Head of caudate nucleus (tissue), 42 donors: ENCODE measurements at regions not wholly inside any gene's neighbourhood (a gene's known extent, or its start where the extent isn't known, plus 50 kb on each side); places are given as distances from the start of the nearest gene placed in this dataset.

ENCODE experiments used
- DNase-seq, 42 donors: peaks; one replicate each; pipeline versions ENCODE4 v3.0.0 to v3.0.0-alpha.2; 2020 to 2021; ENCODE audit warnings: mixed read lengths in 7 of 42
- intact Hi-C: fragments of 100-400 bp; cut with DNase I; formaldehyde crosslinking; loops from one replicate; pipeline ENCODE4 v1.15.0; 2022

DNA sequence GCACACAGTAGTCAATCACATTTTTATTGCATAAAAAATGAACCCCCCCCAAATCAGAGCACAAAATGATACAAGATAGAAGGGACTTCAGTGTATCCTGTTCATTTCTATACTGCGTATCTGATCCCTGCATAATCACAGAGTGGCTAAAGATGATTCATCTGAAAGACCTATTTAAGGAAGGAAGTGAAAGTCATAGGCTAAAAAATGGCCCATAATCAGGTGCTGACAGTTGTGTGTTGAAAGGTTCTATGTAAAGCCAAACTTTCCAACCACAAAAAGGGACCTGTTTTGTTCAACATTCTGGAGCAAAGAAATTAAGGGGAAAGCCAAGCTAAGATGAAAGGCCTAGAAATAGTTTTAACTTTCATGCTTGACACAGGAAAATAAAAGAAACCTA lies 147.8 kb upstream of the ATP2B1 start:
- intact Hi-C loops, result no loop called here
- no peak for DNase-seq

DNA sequence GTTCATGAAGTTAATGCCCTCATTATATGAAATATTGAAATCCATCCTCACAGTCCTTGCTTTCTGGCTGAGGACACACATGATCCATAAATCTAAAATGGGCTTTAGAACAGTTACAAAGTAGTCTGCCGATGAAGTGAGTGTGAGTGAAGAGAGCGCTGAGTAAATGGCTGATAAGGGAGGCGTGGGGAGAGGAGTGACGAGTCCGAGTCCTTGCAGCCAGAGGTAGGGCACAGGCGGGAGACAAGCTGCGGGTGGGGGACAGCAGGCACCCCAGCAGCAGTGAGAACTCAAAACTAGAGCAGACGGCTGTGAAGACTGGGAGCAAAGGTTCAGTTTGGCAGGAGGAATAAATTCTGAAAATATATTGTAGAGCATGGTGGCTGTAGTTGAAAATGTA lies 140.1 kb upstream of the ATP2B1 start:
- intact Hi-C loops, result no loop called here
- DNase-seq, result no peak

DNA sequence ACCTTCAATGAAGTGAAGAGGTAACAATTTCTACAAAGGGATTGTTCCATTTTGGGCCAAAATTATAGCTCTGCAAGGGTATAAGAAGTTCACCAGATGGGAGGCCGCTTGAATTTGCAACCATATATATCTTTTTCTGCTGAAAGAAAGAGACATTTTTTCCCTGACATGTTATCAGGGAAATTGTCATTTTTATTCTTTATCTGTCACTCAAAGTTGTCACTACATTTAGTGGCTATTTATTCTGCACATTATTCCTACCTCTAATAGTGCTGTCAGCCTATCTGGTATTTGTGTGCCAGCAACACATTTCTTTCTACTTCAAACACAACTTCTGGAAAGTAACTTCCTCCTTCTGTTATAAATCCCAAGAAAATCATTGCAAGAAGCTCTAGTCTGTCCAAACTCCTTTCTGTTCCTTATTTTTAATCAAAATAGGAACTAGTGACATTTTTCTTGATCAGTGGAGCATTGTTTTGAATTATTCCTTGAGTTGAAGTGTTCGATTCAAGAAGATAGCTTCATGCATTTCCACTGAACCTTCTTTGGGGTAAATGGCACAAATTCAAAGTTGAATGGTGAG lies 137.9 kb upstream of the ATP2B1 start:
- DNase-seq, result no peak
- intact Hi-C loops, result no loop called here

DNA sequence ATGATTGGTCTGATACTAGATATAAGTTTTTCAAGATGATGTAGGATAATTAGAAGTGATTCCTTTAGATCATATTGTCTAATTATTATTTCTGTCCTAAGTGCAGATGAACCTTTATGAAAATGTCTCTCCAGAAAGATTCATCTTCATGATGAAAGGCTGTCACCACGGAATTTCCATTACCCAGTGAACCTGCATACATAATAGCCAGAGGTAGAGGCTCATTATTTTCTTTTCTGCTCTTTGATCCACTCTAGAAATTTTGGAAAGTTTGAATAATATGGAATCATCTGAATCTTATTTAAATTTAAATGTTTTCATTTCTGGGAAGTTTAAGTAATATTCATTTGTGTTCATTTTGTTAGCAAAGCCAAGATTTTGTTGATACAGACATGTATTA lies 137.1 kb upstream of the ATP2B1 start:
- intact Hi-C loops, result no loop called here
- DNase-seq, result no peak

DNA sequence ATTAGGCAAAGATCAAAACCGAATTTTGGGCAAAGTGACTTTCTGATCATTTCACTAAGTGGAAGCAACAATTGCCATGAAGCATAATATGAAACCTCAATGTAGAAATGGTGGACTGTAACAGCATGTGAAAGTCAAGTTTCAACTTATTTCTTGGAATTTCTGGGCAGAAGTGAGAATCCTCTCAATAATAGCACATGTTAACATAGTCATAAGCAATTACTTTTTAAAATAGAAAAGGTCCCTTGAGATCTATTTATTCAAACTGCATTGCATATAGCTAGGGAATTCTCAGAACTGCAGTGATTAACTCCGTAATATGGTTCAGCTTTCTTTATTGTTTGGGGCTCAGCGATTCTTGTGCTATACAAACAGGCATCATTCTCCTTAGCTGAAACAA lies 136.7 kb upstream of the ATP2B1 start:
- no peak for DNase-seq
- intact Hi-C loops, result no loop called here

DNA sequence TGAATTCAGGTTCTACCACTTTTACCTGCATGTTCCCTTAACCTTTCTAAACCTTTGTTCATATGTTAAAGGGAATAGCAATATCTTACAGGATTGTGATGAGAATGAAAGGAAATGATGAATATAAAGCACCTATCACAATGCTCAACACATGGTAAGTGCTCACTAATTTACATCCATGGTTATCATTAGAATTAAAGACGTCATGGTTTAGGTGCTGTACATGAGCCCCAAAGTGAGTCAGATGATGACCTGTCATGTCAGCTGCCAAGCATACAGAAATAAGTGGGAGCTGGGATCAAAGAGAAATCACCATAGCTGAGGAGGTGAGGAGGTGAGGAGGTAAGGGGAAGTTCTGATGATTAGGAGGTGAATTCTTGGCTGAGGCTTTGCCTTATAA lies 135.9 kb upstream of the ATP2B1 start:
- DNase-seq, result no peak
- intact Hi-C loops, result no loop called here

DNA sequence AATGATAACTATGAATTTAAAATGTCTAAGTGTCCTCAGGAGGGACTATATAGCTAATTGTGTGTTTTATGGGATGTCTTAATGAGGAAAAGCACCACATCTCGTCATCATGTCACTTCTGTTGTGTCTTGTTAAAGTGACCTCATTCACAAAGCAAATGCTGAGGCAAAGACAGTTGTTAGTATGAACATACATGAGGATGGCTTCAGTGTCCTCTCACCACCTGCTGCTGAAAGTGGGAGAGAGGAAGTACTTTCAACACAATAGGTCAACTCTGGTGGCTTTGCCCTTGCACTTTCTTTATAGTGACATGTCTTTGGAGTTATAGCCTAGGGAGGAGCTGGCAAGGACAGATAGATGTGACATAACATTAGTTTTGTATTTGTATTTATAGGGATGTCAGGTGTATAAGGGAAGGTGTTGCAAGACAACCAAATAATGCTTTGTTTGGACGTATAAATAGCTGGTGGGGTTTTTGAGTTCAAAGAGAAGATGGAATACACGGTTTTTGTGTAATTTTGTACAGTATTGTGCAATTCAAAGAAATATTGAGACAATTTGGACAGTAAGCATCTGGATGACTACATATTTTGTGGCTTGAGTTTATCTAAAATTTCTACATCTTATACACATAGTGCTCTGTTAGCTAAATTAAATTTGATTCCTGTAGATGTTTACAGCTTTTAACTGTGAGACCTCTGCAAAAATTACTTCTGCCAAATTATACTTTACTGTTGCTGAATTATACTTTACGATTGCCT lies 131.7 kb upstream of the ATP2B1 start:
- intact Hi-C loops, result no loop called here
- DNase-seq, result no peak

DNA sequence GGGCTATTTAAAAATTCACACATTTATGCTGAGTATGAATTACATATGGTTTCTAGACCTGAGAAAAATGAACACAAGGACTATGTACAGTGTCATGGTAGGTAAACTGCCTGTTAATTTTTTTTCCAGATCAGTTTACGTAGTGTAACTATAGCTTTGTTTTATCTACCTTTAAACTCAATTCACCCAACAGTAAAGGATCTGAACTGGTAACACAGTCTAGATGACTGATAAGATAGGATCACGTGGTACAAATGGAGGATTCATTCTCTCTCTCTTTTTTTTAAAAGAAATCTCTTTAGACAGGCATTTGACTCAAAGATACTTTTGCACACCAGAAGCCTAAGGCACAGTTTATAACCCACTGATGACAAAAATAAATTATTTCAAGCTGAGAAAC lies 130.8 kb upstream of the ATP2B1 start:
- DNase-seq, result no peak
- intact Hi-C loops, result no loop called here

DNA sequence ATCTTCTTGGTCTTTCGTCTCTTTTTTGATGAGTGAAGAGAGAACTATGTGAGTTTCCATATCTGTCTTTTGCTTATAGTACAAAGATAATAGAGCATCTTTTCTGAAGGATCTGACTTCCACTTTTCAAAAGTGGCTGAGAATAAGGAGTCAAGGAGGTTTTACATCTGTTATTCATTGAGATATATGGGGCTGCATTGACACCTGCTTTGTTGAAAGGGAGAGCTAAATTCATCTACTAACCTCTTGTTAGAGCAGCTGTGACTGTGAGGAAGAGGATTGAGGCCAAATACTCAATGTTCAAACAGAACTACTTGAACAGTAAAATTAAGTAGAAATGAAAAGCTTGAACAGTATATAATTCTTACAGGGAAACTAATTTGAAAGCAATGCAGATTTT lies 130.2 kb upstream of the ATP2B1 start:
- DNase-seq, result no peak
- intact Hi-C loops, result no loop called here

DNA sequence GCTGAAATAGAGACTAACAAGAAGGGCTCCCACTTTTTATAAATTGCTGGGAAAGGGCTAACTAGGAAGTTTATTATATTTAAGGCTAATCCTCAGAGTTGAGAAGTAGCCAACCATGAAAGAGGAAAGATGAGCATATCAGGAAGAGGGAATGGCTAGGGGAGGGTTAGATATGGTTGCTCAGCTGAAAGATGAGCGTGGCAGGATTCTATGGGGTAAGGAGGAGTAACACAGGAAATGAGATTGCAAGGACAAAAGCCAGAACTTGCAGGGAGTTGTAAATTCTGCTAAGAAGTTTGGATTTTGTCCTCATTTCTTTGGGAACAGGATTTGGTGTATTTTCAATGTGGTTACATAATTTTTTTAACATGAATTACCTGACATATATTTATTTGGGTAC lies 127.4 kb upstream of the ATP2B1 start:
- intact Hi-C loops, result no loop called here
- no peak for DNase-seq

DNA sequence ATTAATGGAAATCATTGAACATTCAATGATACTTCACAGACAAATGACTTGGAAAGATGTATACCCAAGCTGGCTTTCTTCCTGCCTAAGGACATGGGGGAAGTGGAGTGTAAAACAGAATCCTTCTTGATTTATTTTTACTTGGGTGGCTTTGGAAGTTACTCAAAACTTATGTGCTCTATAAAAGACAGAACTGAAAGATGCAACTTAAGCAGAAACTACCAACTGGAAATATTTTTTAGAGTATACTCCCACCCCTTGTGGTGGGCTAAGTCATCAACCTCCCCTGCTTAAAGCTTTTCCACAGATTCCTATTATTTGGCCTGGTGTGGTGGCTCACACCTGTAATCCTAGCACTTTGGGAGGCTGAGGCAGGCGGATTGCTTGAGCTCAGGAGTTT lies 126.0 kb upstream of the ATP2B1 start:
- intact Hi-C loops, result no loop called here

DNA sequence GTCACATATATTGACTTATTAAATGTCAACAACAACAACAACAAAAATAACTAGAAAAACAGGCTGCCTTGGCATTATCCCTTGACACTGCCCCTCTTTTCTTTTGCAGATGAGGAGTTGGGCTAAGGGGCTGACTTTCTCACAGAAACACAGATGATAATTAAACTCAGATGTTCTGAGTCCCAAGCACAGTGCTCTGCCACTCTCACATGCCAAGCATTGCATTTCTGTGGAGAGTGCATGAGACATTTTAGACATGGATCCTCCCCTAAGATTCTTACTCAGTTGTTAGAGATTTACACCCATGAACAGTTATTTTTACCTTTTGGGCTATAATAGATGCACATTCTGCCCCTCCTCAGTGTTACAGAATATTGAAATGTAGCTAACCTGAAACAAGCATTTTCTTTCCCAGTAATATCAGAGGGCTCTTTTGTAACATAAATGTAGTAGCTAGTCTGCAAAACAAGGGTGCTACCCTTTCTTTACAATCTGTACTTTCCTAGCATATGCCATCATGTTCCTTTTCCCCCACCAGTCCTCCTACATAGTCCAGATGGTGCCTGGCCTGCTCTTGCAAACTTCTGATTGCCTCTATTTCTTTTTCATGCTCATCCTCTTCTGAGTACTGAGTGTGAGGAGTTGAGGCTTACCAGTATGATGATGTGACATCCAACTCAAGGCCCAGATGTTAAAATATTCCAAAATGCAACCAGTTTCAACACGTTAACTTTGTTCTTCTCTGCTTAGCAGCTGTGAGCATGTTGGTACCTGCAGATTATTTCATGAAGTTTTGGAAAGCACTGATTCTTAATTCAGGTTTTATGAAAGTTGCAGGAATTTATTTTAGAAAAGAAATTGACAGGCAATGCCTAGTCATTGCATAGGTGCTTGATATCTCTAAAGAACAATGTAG lies 125.0 kb upstream of the ATP2B1 start:
- DNase-seq, result no peak
- intact Hi-C loops, result no loop called here

More for the DNA sequence above, 126.0 kb upstream of the ATP2B1 start:
- DNase-seq, result no peak

DNA sequence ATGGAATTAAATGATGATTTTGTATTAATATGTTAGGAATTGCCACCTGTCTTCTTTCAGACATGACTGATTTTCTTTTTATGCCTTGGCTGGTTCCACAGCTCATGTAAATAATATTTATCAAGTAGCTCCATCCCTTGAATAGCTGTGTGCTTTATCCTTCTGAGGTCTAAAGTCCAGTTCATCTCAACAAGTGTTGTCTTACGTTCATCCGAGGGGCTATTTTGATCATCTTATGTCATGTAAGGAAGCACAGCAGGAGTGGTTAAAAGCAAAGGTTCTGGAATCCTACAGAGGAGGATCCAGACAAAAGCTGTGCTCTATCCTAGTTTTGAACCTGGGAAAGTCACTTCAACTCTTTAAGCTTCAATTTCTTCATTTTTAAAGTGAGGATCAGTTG lies 123.7 kb upstream of the ATP2B1 start:
- intact Hi-C loops, result no loop called here
- DNase-seq, result no peak

DNA sequence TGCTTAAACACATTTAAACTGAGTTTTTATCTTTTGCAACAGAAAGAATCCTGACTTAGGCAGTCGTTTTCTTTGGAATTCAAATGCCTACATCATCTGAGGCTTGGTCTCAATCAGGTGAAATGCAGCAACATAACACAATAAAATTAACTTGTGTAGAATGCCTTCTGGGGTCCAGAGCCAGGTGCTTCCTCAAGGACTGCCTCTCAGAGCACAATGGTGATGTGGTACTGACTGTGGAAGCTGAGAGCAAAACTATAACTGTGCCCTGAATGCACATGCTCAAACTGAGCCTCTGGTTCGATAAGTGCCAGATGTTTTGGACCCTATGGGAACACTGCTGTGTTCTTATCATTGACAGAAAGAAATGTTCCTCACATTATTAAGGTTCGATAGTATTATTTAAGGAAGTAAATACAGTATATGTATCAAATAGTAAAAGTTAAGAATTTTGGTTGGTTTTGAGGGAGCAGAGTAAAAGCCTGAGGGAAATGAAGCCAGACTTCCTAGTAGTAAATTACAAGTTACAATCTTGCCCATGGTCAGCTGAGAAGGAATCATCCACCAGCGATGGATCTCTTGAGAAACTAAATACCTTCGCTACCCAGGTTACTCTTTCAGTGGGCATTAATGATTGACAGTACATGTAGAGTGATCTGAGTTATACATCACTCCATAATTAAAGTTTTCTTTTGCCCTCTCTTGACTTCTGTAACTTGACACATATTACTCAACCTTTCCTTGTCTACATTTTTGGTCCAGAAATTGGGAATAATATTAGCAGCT lies 122.9 kb upstream of the ATP2B1 start:
- DNase-seq, result no peak
- intact Hi-C loops, result no loop called here

DNA sequence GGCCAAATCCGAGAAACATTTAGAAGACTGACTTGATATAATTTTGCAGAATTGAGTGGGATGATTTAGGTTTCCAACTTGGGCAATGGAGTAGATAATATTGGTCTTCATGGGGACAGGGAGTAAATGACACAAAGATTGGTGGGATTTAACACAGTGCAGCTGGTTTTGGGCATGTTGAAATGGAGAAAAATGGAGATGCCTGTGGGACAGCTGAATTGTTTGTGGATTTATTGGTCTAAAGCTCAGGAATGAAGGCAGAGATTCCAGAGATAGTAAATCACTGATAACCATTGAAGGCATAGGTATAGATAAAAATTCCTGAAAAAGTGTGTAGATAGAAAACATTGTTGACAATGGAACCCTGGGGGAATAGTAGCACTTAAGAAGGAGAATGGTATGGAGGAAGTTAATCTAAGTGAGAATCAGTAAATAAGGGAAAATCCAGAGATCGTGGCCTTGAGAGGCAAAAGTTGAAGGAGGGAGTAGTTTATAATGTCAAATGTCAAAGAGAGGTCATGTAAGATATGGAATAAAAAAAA lies 120.9 kb upstream of the ATP2B1 start:
- intact Hi-C loops, result no loop called here
- no peak for DNase-seq

DNA sequence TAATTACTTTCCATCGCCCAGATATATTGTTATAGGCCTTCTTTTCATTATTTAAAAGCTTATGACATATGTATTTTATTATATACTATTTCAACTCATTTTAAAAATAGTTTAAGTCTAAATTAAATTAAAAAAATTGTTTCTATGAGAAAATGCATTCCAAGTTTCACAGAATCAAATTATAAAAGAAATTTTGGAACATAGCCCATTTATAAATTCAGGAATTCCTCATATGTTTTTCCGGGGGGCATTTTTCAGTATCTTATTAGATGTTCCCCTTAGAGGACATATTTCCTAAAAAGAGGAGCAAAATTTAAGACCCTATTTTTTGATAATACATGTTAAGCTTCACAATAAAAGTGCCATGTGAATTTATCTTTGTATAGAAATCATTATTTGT lies 119.9 kb upstream of the ATP2B1 start:
- no peak for DNase-seq
- intact Hi-C loops, result no loop called here

DNA sequence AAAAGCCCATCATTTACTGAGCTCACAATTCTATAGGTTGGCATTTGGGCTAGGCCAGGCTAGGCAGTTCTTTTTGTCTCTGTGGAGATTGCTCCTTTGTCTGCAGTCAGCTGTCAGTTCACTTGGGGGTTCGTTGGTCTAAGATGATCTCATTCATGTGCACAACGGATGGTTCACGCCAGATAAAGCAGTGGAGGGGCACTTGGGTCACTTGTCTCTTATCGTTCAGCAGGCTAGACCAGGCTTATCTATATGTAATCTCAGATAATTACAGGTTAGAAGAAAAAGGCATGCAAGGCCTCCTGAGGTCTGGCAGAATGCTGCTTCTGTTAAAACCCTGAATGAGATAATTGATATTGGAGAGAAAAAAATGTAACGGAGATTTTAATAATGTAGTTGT lies 119.0 kb upstream of the ATP2B1 start:
- no peak for DNase-seq
- intact Hi-C loops, result no loop called here

DNA sequence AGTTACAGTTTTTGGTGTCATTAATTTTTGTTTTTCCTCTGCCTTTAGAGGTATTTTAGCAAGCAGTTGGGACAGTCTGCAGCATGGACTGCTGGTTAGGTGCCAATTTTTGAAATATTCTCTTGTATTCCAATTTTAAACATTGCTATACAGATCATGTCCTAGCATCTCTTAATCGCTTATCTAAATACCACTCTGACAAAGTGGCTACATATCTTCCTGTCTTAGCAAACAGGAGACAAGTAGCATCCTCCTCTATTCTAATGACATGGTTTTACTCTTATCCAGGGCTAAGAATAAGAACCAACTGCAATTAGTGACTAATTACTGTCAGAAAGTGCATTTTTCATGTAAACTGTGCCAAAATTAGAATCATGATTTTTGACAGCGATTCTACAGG lies 117.8 kb upstream of the ATP2B1 start:
- no peak for DNase-seq
- intact Hi-C loops, result no loop called here
